Spleen (tissue), 11 donors: ENCODE measurements at regions not wholly inside any gene's neighbourhood (a gene's known extent, or its start where the extent isn't known, plus 50 kb on each side); places are given as distances from the start of the nearest gene placed in this dataset.

Source experiments
- DNase-seq: peaks from one replicate; pipeline ENCODE4 v3.0.0-alpha.2; 2020
- H3K27ac ChIP-seq, 8 donors: fragments of 200-600 bp; sonication (generic) in 7 of 8; 1 replicate in 4 of 8; 2 replicates in 4 of 8; pipeline versions ENCODE4 v1.5.0 to v1.8.0; 2016 to 2021; ENCODE audit warnings: inconsistent platforms in 4 of 8, mild to moderate bottlenecking in 4 of 8, moderate library complexity in 1 of 8
- H3K27me3 ChIP-seq, 7 donors: fragments of 200-600 bp; sonication (generic) in 6 of 7; replicated peaks in 1 of 7; 1 replicate in 4 of 7; 2 replicates in 3 of 7; pipeline versions ENCODE4 v1.5.0 to v1.8.0; 2016 to 2021; ENCODE audit warnings: inconsistent platforms in 3 of 7, mild to moderate bottlenecking in 1 of 7
- H3K36me3 ChIP-seq, 6 donors: fragments of 200-600 bp; sonication (generic) in 5 of 6; 1 replicate in 4 of 6; 2 replicates in 2 of 6; pipeline versions ENCODE4 v1.5.0 to v1.8.0; 2016 to 2021; ENCODE audit warnings: inconsistent platforms in 2 of 6
- H3K4me1 ChIP-seq, 6 donors: fragments of 200-600 bp; sonication (generic) in 5 of 6; 1 replicate in 3 of 6; 2 replicates in 3 of 6; pipeline versions ENCODE4 v1.5.0 to v1.8.0; 2016 to 2021; ENCODE audit warnings: inconsistent platforms in 3 of 6
- H3K4me3 ChIP-seq, 8 donors: fragments of 200-600 bp; sonication (generic) in 7 of 8; 1 replicate in 4 of 8; 2 replicates in 4 of 8; pipeline versions ENCODE4 v1.5.0 to v1.8.0; 2016 to 2021; ENCODE audit warnings: inconsistent platforms in 4 of 8, mild to moderate bottlenecking in 4 of 8, moderate library complexity in 2 of 8
- H3K9me3 ChIP-seq, 8 donors: fragments of 200-600 bp; sonication (generic) in 7 of 8; 1 replicate in 4 of 8; 2 replicates in 4 of 8; pipeline versions ENCODE4 v1.5.0 to v1.8.0; 2016 to 2021; ENCODE audit warnings: inconsistent platforms in 4 of 8
- POLR2A ChIP-seq, 3 donors: fragments of 450-650 bp; IDR thresholded peaks; one replicate each; pipeline ENCODE4 v1.5.1; 2017; ENCODE audit warnings: antibody characterized with exemption in 3 of 3, mild to moderate bottlenecking in 1 of 3
- POLR2AphosphoS5 ChIP-seq, 3 donors: sonication (generic); formaldehyde crosslinking; IDR thresholded peaks; one replicate each; pipeline ENCODE4 v1.5.1; 2017; ENCODE audit warnings: antibody characterized with exemption in 3 of 3
- WGBS, 5 donors: extraction: QIAGEN DNeasy Blood & Tissue Kit in 3 of 5; methylation state at CpG; one replicate each; pipeline versions ENCODE4 v1.1.5 to v1.1.7; 2013 to 2018; 5-methylcytosine and 5-hydroxymethylcytosine counted together
- intact Hi-C: fragments of 100-400 bp; cut with DNase I; formaldehyde crosslinking; loops from one replicate; pipeline ENCODE4 v1.15.0; 2023; ENCODE audit warnings: low total_unique reads
- TF ChIP-seq, protein P1 (sequence below), 11 experiments: fragments of 200-600 bp in 7 of 11; fragments of 450-650 bp in 4 of 11; sonication (generic) in 4 of 11; IDR thresholded peaks in 8 of 11; conservative IDR thresholded peaks in 3 of 11; 1 replicate in 7 of 11; 2 replicates in 4 of 11; pipeline versions ENCODE4 v1.4.0 to v1.8.0; 2016 to 2021; ENCODE audit warnings: antibody characterized with exemption in 11 of 11, inconsistent platforms in 4 of 11, mild to moderate bottlenecking in 1 of 11
- donor health status: healthy with polysubstance abuse.
- donor health status: DM: no; HTN: no; CAD: no; lungs with moderate emphysema.
- donor health status: DM: no; HTN: no; CAD: no.
- donor health status: Bipolar disorder and iron deficiency.
- donor health status: healthy.
- donor health status: DM: no; HTN: no; CAD: no.
- donor health status: DM: yes; HTN: yes; CAD: no.

DNA sequence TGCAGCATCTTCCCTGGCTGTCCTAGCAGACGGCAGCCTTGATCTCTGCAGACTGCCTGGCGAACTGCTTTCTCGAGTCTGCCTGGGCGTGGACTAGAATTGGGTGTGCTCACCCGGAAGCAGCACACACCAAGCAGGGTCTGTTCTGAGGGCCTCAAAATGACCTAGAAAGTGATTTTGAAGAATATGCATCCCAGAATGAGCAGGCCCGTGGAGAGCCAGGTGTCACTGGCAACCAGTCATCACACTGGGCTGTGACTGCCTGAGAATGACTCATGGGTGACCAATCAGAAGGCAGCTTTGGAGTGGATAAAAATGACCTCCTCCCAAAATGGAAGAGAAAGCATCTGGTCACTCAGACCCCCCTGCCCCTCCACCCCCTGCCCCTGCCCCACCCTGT is 114.9 kb upstream of the NECTIN1 start:
- 67 to 78% (median 74%) methylated on average over 6 of the region's 6 CpGs for WGBS, 5 donors
- intact Hi-C loops = no loop called here
- Histone ChIP-seq H3K36me3 (no peaks in the 10 kb centered on the region), H3K4me1 (no peaks in the 10 kb centered on the region), H3K4me3 (no peak overlapping the region), H3K27me3 (peaks cover 0 to 51% (median 0%) of the 10 kb centered on the region in 7 donors), H3K27ac (no peak overlapping the region), H3K9me3 (peaks cover 0 to 14% (median 9%) of the 10 kb centered on the region in 8 donors)
- DNase-seq = peak; percentile 40
- TF ChIP-seq POLR2A (IDR thresholded peaks at IDR 0.05) (no peak), POLR2AphosphoS5 (IDR thresholded peaks at IDR 0.05) (no peak)
- TF ChIP-seq, protein P1, sequence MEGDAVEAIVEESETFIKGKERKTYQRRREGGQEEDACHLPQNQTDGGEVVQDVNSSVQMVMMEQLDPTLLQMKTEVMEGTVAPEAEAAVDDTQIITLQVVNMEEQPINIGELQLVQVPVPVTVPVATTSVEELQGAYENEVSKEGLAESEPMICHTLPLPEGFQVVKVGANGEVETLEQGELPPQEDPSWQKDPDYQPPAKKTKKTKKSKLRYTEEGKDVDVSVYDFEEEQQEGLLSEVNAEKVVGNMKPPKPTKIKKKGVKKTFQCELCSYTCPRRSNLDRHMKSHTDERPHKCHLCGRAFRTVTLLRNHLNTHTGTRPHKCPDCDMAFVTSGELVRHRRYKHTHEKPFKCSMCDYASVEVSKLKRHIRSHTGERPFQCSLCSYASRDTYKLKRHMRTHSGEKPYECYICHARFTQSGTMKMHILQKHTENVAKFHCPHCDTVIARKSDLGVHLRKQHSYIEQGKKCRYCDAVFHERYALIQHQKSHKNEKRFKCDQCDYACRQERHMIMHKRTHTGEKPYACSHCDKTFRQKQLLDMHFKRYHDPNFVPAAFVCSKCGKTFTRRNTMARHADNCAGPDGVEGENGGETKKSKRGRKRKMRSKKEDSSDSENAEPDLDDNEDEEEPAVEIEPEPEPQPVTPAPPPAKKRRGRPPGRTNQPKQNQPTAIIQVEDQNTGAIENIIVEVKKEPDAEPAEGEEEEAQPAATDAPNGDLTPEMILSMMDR (IDR thresholded peaks at IDR 0.05 in 8 of 11, conservative IDR thresholded peaks at IDR 0.05 in 3 of 11) = no peak

DNA sequence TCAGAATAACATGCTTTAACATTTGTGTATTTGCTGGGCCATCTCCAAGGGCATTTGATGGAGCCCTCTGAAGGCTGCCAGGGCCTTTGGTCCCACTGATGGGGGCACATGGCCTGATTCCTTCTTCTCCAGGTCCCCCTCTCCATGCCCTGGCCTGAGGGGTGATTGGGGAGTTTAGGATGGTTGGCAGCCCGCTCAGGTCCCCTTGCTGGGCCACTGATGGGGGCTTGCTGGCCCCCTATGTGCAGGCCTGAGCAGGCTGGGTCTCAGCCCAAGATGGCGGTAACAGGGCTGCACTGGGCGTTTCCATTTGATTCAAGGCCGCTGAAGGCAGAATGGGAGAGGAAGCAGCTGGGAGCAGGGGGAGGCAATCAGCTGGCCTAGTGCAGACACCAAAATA is 113.7 kb upstream of the NECTIN1 start:
- H3K27ac ChIP-seq = no peak overlapping the region
- DNase-seq = peak; percentile 51
- no peaks in the 10 kb centered on the region for H3K4me1 ChIP-seq
- no peak overlapping the region for H3K4me3 ChIP-seq
- no peaks in the 10 kb centered on the region for H3K36me3 ChIP-seq
- 61 to 78% (median 71%) methylated on average over 4 of the region's 4 CpGs for WGBS, 5 donors
- intact Hi-C loops = no loop called here
- H3K9me3 ChIP-seq = peaks cover 0 to 14% (median 9%) of the 10 kb centered on the region in 8 donors
- TF ChIP-seq, protein P1 (IDR thresholded peaks at IDR 0.05 in 8 of 11, conservative IDR thresholded peaks at IDR 0.05 in 3 of 11) = no peak
- peaks cover 0 to 49% (median 0%) of the 10 kb centered on the region in 7 donors for H3K27me3 ChIP-seq

DNA sequence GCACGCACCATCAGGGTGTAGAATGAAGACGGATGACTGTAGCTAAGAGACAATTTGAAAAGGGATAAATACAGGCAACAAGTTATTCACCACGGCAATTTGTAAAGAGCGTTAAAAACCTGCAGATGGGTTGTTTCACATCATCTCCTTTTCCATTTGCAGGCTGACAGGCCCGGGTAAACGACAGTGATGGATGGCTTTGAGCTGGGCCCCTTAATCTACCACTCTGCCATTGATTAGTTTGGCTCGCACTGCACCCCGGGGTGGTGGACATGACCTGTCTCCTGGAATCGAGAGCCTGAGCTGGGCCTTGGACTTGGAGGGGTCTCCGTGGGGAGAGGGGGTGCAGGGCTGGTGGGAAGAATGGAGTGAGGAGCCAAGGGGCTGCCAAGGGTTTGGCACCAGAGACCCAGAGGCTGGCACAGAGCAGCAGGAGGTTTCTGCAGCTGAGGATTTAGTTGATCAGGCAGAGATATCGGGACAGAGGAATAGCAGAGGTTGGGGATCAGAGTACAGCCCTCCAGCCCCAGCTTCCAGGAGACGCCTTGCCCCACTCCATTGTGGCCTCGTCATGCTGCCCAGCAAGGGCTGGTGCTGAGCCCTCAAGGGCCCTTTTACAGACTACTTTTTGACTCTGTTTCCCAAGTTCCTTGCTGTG is 110.6 kb upstream of the NECTIN1 start:
- 39 to 45% (median 42%) methylated on average over 13 of the region's 13 CpGs for WGBS, 5 donors
- Histone ChIP-seq H3K4me3 (no peak overlapping the region), H3K27ac (no peak overlapping the region), H3K36me3 (no peaks in the 10 kb centered on the region), H3K4me1 (no peaks in the 10 kb centered on the region), H3K27me3 (peaks cover 0 to 47% (median 0%) of the 10 kb centered on the region in 7 donors), H3K9me3 (no peaks in the 10 kb centered on the region)
- intact Hi-C loops = no loop called here
- DNase-seq = peak; percentile 32
- TF ChIP-seq POLR2A (IDR thresholded peaks at IDR 0.05) (no peak), POLR2AphosphoS5 (IDR thresholded peaks at IDR 0.05) (no peak)
- TF ChIP-seq, protein P1 (IDR thresholded peaks at IDR 0.05 in 8 of 11, conservative IDR thresholded peaks at IDR 0.05 in 3 of 11) = no peak

DNA sequence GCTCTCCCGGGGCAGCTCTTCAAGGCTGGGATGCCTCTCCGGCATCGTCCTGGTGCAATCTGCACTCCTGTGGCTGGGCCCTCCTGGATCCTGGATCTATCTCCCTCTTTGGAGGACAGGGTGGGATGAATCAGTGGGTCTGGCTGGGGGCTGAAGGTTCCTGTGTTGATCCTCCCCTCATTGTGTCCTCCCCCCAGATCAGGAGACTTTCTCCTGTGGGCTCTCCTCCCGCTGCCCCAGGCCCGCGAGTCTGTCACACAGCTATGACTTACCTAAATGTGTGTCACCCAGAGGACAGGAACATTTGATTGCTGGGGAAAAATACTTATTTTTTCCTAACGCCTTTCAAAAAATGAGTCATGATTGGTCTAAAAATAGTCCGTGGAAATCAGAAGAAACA is 106.8 kb upstream of the NECTIN1 start:
- intact Hi-C loops = no loop called here
- Histone ChIP-seq H3K36me3 (no peaks in the 10 kb centered on the region), H3K27me3 (peaks cover 0 to 63% (median 0%) of the 10 kb centered on the region in 7 donors), H3K27ac (no peak overlapping the region), H3K4me1 (peaks cover 0 to 5% (median 0%) of the 10 kb centered on the region in 6 donors), H3K9me3 (no peaks in the 10 kb centered on the region), H3K4me3 (no peak overlapping the region)
- WGBS, 5 donors = 62 to 69% (median 65%) methylated on average over 8 of the region's 8 CpGs
- TF ChIP-seq, protein P1 (IDR thresholded peaks at IDR 0.05 in 8 of 11, conservative IDR thresholded peaks at IDR 0.05 in 3 of 11) = no peak
- TF ChIP-seq POLR2AphosphoS5 (IDR thresholded peaks at IDR 0.05) (no peak), POLR2A (IDR thresholded peaks at IDR 0.05) (no peak)
- no peak for DNase-seq
